ENCODE measurements at regions not wholly inside any gene's neighbourhood (a gene's known extent, or its start where the extent isn't known, plus 50 kb on each side); places are given as distances from the start of the nearest gene placed in this dataset.

DNA sequence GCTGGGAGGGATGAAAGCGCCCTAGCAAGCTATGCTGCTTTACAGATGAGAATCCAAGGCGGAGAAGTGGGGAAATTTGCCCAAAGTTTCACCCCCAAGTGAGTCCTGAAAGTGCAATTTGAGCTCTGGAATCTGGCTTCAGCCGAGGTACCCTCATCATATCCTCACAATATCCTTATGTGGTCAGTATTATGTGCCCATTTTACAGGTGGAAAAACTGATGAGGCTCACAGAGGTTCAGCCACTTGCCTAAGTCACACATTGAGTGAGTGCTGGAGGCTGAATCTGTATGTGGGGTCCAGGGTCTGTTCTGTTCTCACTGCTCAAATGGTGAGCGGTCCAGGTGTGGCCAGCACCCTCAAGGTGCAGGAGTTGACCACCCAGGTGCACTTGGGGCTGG, 85.3 kb downstream of the MATN1 start:
- no peak for DNase-seq (ENCODE audit: low read depth)

DNA sequence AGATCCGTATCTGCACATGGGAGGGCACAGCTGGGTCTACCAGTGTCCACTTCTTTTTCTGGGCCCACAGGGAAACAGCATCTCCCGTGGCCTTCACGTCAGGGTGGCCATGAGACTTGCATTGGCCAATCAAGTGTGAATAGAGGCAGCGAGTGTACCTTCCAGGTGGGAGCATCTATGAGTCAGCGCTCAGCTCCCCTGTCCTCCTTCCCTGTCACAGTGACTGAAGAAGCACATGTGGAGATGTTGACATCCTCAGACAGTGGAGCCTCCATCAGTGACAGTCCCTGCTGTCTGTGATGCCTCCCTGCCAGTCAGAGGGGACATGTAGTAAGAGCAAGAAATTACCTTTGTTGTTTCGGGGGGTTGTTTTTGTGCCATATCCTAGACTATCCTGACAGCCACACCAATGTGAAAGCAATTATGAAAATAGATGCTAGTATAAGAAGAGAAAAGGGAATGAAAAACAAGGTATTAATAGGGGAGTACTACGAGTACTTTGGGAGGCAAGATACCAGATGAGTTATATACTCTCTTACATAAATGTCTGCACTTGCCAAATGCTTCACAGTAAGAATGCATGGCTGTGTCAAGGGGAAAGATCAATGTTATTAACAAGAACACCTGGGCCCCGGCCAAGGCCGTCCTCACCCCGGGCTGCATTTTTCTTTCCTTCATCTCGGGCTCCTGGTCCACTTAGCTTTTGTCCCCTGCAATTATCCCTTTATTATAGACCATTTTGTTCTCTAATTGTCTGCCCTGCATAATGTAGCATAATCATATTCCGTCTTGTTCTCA, 86.0 kb downstream of the MATN1 start:
- no peak for DNase-seq (ENCODE audit: low read depth)

DNA sequence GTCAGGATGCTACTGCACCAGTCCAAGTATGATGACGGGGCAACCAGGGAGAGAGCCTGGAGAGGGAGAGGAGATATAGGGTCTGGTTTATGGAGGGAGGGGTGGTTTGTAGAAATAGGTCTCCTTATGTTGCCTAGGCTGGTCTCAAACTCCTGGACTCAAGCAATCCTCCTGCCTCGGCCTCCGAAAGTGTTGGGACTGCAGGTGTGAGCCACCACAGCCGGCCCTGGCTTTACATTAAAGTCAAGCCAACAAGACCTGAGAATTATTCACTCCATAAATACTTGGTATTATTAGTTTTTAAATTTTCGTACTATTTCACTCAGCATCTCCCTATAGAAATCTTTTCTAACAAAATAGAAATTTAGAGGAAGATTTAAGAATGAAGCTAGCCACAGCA, 86.8 kb downstream of the MATN1 start:
- no peak for DNase-seq (ENCODE audit: low read depth)

DNA sequence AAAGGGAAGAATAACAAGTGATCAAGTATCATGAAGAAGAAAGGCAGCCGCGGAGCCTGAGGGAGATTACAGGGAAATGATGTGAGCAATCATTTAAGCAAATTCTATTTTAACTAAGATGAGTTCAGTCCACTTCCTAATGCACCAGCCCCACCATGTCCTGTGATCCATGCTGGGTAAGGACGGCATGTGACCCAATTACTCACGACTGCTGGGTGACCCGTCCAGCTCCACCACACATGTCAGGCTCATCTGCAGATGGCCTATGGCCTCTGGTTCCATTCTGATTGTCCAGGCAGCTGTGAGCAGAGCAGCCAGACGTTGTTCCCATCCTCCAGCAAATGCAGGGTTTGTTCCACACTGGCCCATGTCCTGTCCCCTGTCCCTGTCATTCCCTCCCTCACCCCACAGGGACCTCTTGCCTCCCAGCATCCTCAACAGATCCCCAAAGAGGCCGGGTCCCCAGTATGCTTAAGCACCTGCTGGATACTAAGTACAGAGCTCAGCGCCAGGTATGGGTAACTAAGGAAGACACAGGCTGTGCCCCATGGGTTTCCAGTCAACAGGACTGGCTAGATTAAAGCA, 87.9 kb downstream of the MATN1 start:
- no peak for DNase-seq (ENCODE audit: low read depth)

DNA sequence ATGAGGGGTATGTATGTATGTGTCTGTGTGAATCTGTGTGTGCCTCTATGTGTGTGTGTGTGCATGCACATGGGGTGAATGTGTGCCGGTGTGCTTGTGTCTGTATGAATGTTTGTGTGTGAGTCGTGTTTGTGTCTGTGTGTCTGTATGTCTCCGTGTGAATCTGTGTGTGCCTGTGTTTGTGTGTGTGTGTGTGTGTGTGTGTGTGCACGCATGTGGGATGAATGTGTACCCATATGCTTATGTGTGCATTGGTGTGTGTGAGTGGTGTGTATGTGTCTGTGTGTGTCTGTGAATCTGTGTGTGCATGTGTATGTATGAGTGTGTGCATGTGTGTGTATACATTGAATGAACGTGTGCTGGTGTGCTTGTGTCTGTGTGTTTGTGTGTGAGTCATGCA, 88.9 kb downstream of the MATN1 start:
- no peak for DNase-seq (ENCODE audit: low read depth)

DNA sequence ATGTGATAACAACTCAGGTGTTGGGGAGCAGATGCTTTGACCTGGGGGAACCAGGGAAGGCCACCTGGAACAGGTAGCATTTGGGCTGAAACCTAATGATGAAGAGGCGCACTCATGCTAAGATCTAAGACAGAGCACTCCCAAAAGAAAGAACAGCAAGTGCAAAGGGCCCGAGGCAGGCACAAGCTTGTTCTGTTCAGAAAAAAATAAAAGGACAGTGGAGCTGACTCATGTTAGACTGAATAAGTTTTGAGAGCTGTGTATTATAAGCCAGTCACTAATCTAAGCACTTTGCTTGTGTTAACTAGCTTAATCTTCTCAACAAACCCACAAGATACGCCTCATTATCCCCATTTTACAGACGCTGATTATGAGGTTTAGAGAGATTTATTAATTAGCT, 90.1 kb downstream of the MATN1 start:
- no peak for DNase-seq (ENCODE audit: low read depth)

DNA sequence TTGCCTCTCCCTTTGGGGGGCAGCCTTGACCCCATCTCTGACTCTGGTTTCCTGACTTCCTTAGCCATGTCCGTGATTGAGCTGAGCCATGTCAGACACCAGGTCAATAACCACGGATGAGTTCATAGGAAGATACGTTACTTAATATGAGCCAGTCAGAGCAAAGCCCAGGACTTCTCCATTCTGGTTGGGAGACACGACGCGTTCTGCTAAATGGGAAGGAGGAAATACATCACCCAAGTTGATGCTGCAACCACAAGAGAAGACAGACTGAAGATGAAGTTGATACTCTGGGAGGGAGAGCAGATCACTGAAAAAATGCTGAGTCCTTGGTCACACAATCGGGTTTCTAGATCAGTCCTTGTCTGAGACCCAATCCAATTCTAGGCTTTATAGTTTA, 90.9 kb downstream of the MATN1 start:
- DNase-seq (ENCODE audit: low read depth), result no peak

DNA sequence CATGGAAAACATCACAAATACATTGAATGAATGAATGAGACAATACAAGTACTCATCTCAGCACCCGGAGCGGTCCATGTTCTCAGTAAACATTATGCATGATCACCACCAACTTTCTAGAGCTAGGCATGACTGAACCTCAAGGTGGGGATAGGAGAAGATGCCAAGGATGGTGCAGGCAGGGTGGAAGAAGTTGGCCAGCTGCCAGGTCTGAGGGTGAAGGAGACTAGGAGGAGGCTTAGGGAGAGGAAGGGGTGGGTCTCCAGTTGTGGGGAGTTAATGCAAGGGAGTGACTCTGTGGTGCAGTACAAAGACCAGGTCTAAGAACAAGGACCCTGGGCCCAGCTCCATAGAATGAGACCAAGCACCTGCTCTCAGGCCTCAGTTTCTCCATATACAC, 91.7 kb downstream of the MATN1 start:
- DNase-seq (ENCODE audit: low read depth), result no peak

DNA sequence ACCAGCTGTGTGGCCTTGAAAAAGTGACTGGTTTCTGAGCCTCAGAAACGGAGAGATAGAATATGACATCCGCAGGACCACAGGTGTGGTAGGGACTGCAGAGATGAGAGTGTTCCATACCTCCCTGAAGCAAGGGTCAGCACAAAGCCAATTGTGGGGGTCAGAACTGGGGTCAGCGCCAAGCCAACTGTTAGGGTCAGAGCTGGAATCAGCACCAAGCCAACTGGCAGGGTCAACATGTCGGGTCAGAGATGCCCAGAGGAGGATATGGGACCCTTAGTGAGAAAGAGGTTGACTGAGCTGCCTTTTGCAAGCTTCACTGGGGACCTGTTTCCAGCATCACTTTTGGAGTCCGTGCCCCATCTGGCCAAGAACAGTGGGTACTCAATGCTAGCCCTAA, 93.9 kb downstream of the MATN1 start:
- DNase-seq (ENCODE audit: low read depth), result no peak

DNA sequence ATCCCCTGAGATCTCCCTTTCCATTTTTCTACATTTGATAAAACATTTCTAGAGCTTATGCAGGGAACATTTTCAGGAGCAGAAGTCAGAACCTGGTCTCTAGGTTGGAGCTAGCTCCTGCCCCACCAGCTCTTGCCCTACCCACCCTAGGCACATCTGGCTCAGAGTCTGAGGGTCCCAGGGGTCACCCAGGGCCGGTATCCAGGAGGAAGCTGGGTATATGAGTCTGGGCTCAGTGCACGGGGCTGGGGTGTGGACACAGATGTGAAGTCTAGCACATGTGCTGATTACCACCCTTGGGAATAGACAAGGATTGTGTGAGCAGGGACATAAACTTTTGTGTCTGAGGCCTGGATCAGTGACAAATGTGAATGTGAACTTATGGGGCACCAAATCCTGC, 95.4 kb downstream of the MATN1 start:
- DNase-seq (ENCODE audit: low read depth), result no peak

DNA sequence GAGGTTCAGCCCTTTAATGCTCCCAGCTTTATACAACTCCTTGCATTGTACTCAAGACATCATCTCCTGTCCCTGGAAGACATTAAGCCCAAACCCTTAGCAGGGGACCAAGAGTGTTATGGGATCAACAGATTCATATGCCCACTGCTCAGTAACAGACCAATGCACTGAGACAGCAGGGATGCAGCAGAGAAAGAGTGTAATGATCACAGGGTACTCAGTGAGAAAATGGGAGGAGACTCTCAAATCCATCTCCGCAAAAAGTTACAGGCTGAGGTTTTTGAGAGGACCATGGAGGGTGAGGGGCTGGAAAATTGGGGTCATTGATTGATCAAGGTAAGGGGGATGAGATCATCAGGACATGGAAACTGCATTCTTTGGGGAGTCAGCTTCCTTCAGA, 96.2 kb downstream of the MATN1 start:
- DNase-seq (ENCODE audit: low read depth), result no peak

DNA sequence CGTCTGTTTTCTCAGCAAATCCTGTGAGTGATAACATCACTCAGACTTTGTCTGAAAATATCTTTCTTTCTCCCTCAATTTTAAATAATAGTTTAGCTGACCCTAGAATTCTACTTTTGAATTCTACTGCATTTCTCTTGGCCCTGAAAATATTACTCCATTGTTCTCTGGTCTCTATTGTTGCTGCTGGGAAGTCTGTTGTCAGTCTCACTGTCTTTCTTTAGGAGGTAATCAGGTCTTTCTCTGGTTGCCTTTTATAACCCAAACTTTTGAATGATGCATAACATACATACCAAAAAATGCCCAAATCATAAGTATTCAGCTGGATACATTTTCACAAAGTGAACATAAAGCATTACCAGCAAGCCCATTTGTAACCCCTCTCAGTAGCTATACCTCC, 100.0 kb downstream of the MATN1 start:
- no peak for DNase-seq (ENCODE audit: low read depth)

DNA sequence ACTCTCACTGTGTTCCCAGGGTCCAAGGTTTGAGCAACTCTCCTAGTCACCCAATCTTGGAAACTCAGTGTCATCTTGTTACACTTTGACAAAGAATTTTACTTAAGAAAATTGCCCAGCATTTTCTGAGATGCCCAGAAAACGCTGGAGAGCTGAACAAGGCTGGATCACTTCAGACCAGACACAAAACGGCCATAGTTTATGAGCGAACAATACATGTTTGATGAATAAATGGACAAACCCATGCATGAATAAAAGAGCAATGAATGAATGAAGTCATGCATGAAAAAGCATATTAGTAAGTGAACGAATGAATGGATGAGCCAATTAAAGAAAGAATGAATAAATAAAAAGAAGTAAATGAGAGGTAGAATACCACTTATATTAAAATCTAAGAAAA, 103.8 kb downstream of the MATN1 start:
- no peak for DNase-seq (ENCODE audit: low read depth)

DNA sequence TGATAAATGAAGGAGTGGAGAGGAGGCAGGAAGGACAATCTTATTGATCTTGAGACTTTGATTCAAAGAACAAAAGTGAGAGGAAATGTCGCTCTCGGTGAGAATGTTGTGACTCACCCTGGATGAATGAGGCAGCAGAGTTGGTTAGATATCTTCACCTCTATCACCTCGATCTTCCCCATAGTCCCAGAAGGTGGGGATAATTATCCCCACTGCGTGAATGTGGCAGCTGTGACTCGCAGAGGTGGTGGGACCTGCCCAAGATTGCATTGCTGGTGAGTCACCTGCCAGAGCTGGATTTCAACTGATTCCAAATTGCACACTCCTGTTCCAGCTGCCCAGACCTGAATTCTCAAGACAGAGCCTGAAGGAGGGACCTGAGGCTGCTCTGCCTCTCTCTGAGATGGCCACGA, 105.0 kb downstream of the MATN1 start:
- DNase-seq (ENCODE audit: low read depth), result no peak

DNA sequence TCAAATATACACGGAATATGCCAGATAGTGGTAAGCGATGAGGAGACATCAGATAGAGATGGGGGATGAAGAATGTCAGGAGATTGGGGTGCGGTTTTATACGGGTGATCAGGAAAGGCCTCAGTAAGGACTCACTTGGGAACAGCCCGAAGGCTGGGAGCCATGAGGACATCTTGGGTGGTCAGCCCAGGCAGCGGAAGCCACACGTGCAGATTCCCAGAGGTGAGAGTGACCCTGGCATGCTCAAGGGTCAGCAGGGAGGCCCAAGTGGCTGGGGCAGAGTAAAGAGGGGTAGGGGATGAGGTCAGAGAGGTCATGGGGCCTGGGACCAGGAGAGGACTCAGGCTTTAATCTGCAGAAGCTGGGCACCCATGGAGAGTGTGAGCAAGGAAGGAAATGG, 106.6 kb downstream of the MATN1 start:
- no peak for DNase-seq (ENCODE audit: low read depth)

DNA sequence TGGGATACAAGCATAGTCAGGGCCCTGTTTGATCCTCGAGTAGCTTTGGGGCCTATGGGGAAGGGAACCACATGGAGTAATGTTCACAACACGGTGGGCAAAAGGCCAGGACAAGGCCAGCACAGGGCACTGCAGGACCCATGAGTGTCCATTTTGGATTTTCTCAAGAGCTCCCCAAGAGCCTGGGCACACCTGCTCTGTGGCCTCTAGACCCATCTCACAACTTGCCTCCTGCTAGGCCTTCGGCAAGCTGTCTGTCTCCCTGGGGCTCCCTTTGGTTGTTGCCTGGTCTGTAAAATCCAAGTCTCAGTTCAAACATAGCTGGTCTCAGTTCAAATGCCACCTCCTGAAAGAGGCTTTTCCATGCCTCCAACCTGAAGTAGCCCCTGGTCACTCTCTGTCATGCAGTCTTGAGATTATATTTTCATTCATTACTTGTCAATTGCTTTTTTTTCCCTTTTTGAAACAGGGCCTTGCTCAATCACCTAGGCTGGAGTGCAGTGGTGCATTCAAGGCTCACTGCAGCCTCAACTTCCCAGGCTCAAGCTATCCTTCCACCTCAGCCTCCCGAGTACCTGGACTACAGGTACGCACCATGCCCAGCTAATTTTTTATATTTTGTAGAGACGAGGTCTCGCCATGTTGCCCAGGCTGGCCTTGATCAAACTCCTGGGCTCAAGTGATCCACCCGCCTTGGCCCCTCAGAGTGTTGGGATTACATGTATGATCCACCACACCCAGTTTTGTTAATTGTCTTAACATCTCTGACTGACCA, 107.4 kb downstream of the MATN1 start:
- DNase-seq (ENCODE audit: low read depth), result no peak

DNA sequence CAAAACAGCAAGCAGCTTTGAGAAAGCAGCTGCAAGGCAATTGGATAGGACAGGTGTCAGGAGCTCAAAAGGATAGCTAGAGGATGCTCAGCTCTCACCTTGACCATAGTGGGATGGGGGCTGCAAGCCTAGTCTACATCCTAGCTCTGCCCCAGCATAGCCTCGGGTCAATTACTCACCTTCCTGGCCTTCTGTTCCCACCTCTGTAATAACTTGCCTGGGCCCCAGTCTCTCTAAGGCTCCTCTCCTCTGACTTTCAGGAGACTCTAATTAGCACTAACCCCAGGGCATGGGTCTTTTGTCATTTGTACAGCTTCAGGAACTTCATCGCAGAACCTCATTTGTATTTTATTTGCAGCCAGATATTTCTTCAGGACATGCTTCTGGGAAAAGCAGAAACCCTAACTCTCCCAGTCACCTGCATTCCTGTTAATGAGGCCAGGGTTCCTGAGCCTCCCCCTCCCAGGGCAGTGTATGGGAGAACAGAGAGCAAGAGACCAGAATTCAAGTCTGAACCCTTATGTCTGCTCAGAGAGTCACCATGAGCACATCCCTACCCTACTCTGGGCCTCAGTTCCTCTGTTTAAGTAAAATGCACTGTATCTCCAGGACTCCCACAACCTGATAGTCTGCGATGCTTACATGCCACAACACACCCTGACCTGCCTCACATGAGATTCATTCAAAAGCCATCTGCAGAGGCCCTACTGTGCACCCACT, 108.1 kb downstream of the MATN1 start:
- DNase-seq (ENCODE audit: low read depth), result no peak

DNA sequence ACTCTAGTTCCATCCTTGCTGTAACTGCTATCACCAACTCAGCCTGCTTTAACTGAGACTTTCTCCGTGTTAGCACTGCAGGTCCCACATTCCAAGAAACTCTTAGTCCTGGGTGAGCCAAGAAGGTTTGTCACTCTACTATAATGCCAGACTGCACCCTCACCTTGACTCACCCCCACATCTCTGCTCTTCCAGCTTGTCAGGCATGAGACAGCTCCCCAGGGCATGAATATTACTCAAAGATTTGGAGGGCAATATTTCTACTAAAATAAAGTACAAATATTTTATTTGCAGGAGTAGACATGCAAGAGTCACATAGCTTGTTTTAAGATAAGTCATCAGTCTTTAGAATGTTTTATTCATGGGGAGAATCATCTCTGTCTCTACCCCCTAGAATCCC, 110.2 kb downstream of the MATN1 start:
- DNase-seq (ENCODE audit: low read depth), result no peak

DNA sequence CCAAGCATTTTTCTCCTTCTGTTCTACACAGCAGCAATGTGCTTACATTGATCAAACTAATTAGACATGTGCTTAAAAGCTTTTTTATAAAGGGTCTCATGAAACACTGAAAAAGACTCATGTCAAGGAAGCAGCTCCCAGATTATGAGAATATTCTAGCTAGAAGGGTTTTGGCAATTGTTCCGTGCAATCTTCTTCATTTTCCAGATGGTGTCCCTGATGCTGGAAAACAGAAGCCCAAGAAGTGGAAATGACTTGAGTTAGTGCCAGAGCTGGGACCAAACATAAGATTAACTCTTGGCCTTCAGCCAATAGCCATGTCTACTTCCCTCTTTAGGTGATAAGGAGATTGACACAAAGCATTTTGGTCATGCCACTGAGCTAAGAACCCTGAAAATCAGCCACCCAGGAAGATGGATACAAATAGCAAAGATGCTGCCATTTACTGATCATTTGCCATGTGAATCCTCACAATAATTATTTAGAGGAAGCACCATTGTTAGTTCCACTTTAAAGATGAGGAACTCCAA, 110.8 kb downstream of the MATN1 start:
- no peak for DNase-seq (ENCODE audit: low read depth)

DNA sequence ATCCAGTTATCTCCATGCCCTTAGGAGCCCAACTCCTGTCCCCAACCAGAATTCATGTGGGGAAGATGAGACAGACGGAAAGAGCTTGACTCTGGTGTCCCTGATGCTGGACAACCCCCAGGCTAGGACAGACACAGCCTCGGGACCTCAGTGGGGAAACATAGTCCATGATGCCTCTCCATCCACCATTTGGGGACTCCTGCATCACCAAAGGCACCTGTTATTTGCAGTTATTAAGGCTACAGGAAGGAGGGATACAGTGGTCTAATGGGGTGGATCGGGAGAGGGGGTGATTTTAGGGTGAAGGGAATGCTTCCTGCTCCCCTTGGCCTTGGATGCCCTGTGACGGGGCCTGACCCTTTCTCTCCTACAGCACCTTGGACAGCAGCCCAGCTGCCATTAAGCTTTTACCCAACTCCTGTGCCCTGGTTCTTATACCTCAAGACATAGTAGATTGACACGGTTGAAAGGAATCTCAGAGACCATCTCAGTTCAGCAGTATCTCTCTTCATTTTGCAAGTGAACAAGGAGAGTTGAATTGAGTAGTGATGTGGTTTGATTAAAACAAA, 111.6 kb downstream of the MATN1 start:
- no peak for DNase-seq (ENCODE audit: low read depth)

DNA sequence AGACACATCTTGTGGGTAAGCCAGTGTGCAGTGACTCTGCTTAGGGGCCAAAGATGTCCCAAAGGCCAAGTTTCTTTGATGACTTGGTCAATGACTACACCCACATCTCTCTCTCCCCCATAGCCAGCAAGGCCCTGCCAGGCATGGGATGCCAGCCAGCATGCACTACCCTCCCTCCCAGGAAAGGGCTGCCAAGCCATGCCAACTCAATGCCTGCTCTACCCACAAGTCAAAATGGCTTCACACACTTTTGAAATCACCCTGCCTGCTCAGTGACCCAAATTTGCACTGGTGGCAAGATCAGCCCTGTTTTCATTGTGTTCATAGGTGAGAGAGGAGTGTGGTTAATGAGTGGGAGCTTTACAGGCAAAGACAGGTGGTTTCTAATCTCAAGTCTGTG, 112.5 kb downstream of the MATN1 start:
- DNase-seq (ENCODE audit: low read depth), result no peak

DNA sequence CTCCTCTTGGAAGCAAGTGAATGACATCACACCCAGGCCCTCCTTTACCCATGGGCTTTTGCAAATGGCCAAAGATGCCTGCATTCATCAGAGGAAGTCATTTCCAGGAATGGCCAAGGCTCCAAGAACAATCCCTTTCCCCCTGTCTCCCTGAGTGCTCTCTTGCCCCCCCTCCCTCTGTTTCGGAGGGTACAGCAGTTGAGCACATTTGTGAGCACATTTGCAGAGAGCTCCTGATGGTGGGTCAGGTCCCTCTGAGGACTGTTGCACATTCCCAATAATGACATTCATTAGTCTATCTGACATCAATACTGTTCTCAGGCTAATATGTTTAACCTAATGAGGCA, 113.4 kb downstream of the MATN1 start:
- DNase-seq (ENCODE audit: low read depth), result no peak
